Epithelial cell of esophagus (primary cell): ENCODE measurements at regions not wholly inside any gene's neighbourhood (a gene's known extent, or its start where the extent isn't known, plus 50 kb on each side); places are given as distances from the start of the nearest gene placed in this dataset.
"Not testable (repeated sequence)": the region's sequence is repeated elsewhere in the genome, so short reads cannot be mapped to it uniquely, and the experiment has no call there.

ENCODE experiments used
- DNase-seq: peaks from one replicate; pipeline ENCODE4 v3.0.0; 2010; ENCODE audit warnings: low read depth
- H3K4me3 ChIP-seq: 2 replicates; pipeline ENCODE4 v1.5.1; 2011; ENCODE audit warnings: mild to moderate bottlenecking, low read length, control low read depth
- CTCF ChIP-seq: IDR thresholded peaks from 2 replicates; pipeline ENCODE4 v1.5.1; 2011; ENCODE audit warnings: low read depth, mild to moderate bottlenecking, low read length, control low read depth, inconsistent platforms; ENCODE audit not compliant: insufficient read depth; ENCODE audit errors: missing control alignments

- TF ChIP-seq CTCF = no peak
- DNase-seq = no peak
- H3K4me3 ChIP-seq = no peak overlapping the region
Observed at GRCh38 chr9:107836300-107836699, 346.7 kb upstream of the KLF4 start.

- peak; percentile 15 for DNase-seq
- H3K4me3 ChIP-seq = no peak overlapping the region
- TF ChIP-seq CTCF = no peak
Observed at GRCh38 chr9:107833295-107833694, 343.7 kb upstream of the KLF4 start.

- no peak for TF ChIP-seq CTCF
- no peak overlapping the region for H3K4me3 ChIP-seq
- DNase-seq = no peak
Observed at GRCh38 chr9:107832871-107833270, 343.3 kb upstream of the KLF4 start.

GRCh38 chr9:107830479-107830878 lies 340.9 kb upstream of the KLF4 start:
- TF ChIP-seq CTCF = no peak
- no peak overlapping the region for H3K4me3 ChIP-seq
- no peak for DNase-seq

GRCh38 chr9:107827884-107828283 lies 338.3 kb upstream of the KLF4 start:
- H3K4me3 ChIP-seq = no peak overlapping the region
- no peak for TF ChIP-seq CTCF
- no peak for DNase-seq

- DNase-seq = no peak
- TF ChIP-seq CTCF = no peak
- H3K4me3 ChIP-seq = no peak overlapping the region
Observed at GRCh38 chr9:107827304-107827703, 337.7 kb upstream of the KLF4 start.

- not testable (repeated sequence) for DNase-seq, H3K4me3 ChIP-seq
Observed at GRCh38 chr9:107826688-107826983, 337.1 kb upstream of the KLF4 start.

- TF ChIP-seq CTCF = no peak
- no peak overlapping the region for H3K4me3 ChIP-seq
- DNase-seq = no peak
Observed at GRCh38 chr9:107824556-107824955, 335.0 kb upstream of the KLF4 start.
